Stimulated activated CD4-positive, alpha-beta T cell treated with anti-CD3 and anti-CD28 coated beads, Interleukin-15, amount 100 ng/mL, for 24 hours (primary cell): ENCODE measurements at regions not wholly inside any gene's neighbourhood (a gene's known extent, or its start where the extent isn't known, plus 50 kb on each side); places are given as distances from the start of the nearest gene placed in this dataset.
"Not testable (repeated sequence)": the region's sequence is repeated elsewhere in the genome, so short reads cannot be mapped to it uniquely, and the experiment has no call there.

Experiments used
- DNase-seq: peaks from one replicate; pipeline ENCODE4 v3.0.0-alpha.2; 2020

- no peak for DNase-seq
These were observed 55.2 kb downstream of the RTL3 start for GRCh38 chrX:78603908-78604307.

- peak; percentile 7 for DNase-seq
These were observed 63.1 kb downstream of the RTL3 start for GRCh38 chrX:78595901-78596502.

GRCh38 chrX:78593701-78594100, 65.4 kb downstream of the RTL3 start:
- no peak for DNase-seq

- no peak for DNase-seq
These were observed 67.1 kb downstream of the RTL3 start for GRCh38 chrX:78592030-78592429.

- DNase-seq, result no peak
These were observed 84.8 kb downstream of the RTL3 start for GRCh38 chrX:78574306-78574705.

GRCh38 chrX:78573630-78574029, 85.5 kb downstream of the RTL3 start:
- no peak for DNase-seq

GRCh38 chrX:78571849-78572248, 87.3 kb downstream of the RTL3 start:
- no peak for DNase-seq

- DNase-seq, result no peak
These were observed 103.6 kb downstream of the RTL3 start for GRCh38 chrX:78555401-78555980.

- not testable (repeated sequence) for DNase-seq
These were observed 106.5 kb downstream of the RTL3 start for GRCh38 chrX:78552628-78553027.

- DNase-seq, result no peak
These were observed 111.1 kb downstream of the RTL3 start for GRCh38 chrX:78548012-78548411.

GRCh38 chrX:78545233-78545632, 113.9 kb downstream of the RTL3 start:
- DNase-seq, result no peak

GRCh38 chrX:78543281-78543680, 115.8 kb downstream of the RTL3 start:
- no peak for DNase-seq

GRCh38 chrX:78540171-78540570, 119.0 kb downstream of the RTL3 start:
- no peak for DNase-seq

- no peak for DNase-seq
These were observed 124.9 kb downstream of the RTL3 start for GRCh38 chrX:78534221-78534620.

- no peak for DNase-seq
These were observed 126.8 kb downstream of the RTL3 start for GRCh38 chrX:78532363-78532762.

GRCh38 chrX:78527818-78528217, 131.3 kb downstream of the RTL3 start:
- DNase-seq, result no peak

- DNase-seq, result peak; percentile 22
These were observed 131.9 kb downstream of the RTL3 start for GRCh38 chrX:78527263-78527662.

- no peak for DNase-seq
These were observed 136.5 kb downstream of the RTL3 start for GRCh38 chrX:78522601-78523000.

- DNase-seq, result peak; percentile 54
These were observed 142.0 kb downstream of the RTL3 start for GRCh38 chrX:78517124-78517523.

- no peak for DNase-seq
These were observed 144.3 kb downstream of the RTL3 start for GRCh38 chrX:78514852-78515251.

- no peak for DNase-seq
These were observed 145.0 kb downstream of the RTL3 start for GRCh38 chrX:78513971-78514738.

- DNase-seq, result no peak
These were observed 152.9 kb downstream of the RTL3 start for GRCh38 chrX:78506248-78506647.

- no peak for DNase-seq
These were observed 162.6 kb downstream of the RTL3 start for GRCh38 chrX:78496483-78496882.

- DNase-seq, result no peak
These were observed 165.8 kb upstream of the CYSLTR1 start for GRCh38 chrX:78493180-78493579.
